Thyroid gland (tissue), 4 donors: ENCODE measurements at regions not wholly inside any gene's neighbourhood (a gene's known extent, or its start where the extent isn't known, plus 50 kb on each side); places are given as distances from the start of the nearest gene placed in this dataset.

Source experiments
- DNase-seq, 2 donors: peaks; one replicate each; pipeline ENCODE4 v3.0.0-alpha.2; 2019
- H3K27ac ChIP-seq, 3 donors: fragments of 200-600 bp; sonication (generic); 1 replicate in 2 of 3; 2 replicates in 1 of 3; pipeline ENCODE4 v1.5.1; 2016 to 2019; ENCODE audit warnings: mild to moderate bottlenecking in 1 of 3, moderate library complexity in 1 of 3
- H3K27me3 ChIP-seq: fragments of 200-600 bp; sonication (generic); one replicate; pipeline ENCODE4 v1.5.1; 2019
- H3K36me3 ChIP-seq, 2 donors: fragments of 200-600 bp; sonication (generic); one replicate each; pipeline ENCODE4 v1.5.1; 2016 to 2019
- H3K4me1 ChIP-seq, 2 donors: fragments of 200-600 bp; sonication (generic); one replicate each; pipeline ENCODE4 v1.5.1; 2017 to 2019
- H3K4me3 ChIP-seq, 3 donors: fragments of 200-600 bp; sonication (generic); replicated peaks in 1 of 3; 1 replicate in 2 of 3; 2 replicates in 1 of 3; pipeline ENCODE4 v1.5.1; 2016; ENCODE audit warnings: mild to moderate bottlenecking in 1 of 3
- H3K9me3 ChIP-seq: fragments of 200-600 bp; sonication (generic); one replicate; pipeline ENCODE4 v1.5.1; 2017
- CTCF ChIP-seq, 6 experiments: fragments of 200-600 bp in 3 of 6; fragments of 450-650 bp in 3 of 6; sonication (generic) in 3 of 6; IDR thresholded peaks; one replicate each; pipeline ENCODE4 v1.5.1; 2016 to 2019; ENCODE audit warnings: antibody characterized with exemption in 6 of 6, mild to moderate bottlenecking in 2 of 6, inconsistent platforms in 1 of 6, moderate library complexity in 1 of 6
- POLR2A ChIP-seq, 2 donors: fragments of 450-650 bp; IDR thresholded peaks; one replicate each; pipeline ENCODE4 v1.6.1; 2017; ENCODE audit warnings: antibody characterized with exemption in 2 of 2, mild to moderate bottlenecking in 2 of 2, moderate library complexity in 1 of 2
- WGBS, 2 donors: methylation state at CpG; one replicate each; pipeline ENCODE4 v1.1.5; 2017; 5-methylcytosine and 5-hydroxymethylcytosine counted together
- intact Hi-C: fragments of 100-400 bp; cut with DNase I; formaldehyde crosslinking; loops from one replicate; pipeline ENCODE4 v1.15.1; 2023

GRCh38 chr2:150585221-150585971, 97.9 kb upstream of the RND3 start:
- TF ChIP-seq POLR2A (IDR thresholded peaks at IDR 0.05) (no peak), CTCF (IDR thresholded peaks at IDR 0.05) (no peak)
- Histone ChIP-seq H3K4me1 (peaks cover 0 to 6% of the 10 kb centered on the region in 2 donors), H3K9me3 (no peaks in the 10 kb centered on the region), H3K36me3 (no peaks in the 10 kb centered on the region), H3K27me3 (no peaks in the 10 kb centered on the region), H3K27ac (no peak overlapping the region), H3K4me3 (no peak overlapping the region)
- WGBS, 2 donors = 92 to 97% methylated on average over 4 of the region's 4 CpGs
- DNase-seq = no peak
- intact Hi-C loops = no loop called here

GRCh38 chr2:150584081-150584480, 96.6 kb upstream of the RND3 start:
- H3K27me3 ChIP-seq = no peaks in the 10 kb centered on the region
- H3K36me3 ChIP-seq = no peaks in the 10 kb centered on the region
- no peak overlapping the region for H3K4me3 ChIP-seq
- H3K27ac ChIP-seq = no peak overlapping the region
- peaks cover 0 to 6% of the 10 kb centered on the region in 2 donors for H3K4me1 ChIP-seq
- TF ChIP-seq POLR2A (IDR thresholded peaks at IDR 0.05) (no peak), CTCF (IDR thresholded peaks at IDR 0.05) (no peak)
- H3K9me3 ChIP-seq = no peaks in the 10 kb centered on the region
- DNase-seq = no peak
- 93 to 99% methylated on average over 4 of the region's 4 CpGs for WGBS, 2 donors
- intact Hi-C loops = no loop called here

- Histone ChIP-seq H3K4me3 (no peak overlapping the region), H3K27me3 (no peaks in the 10 kb centered on the region), H3K9me3 (no peaks in the 10 kb centered on the region), H3K27ac (no peak overlapping the region), H3K36me3 (no peaks in the 10 kb centered on the region), H3K4me1 (no peaks in the 10 kb centered on the region)
- TF ChIP-seq POLR2A (IDR thresholded peaks at IDR 0.05) = no peak
- TF ChIP-seq CTCF (IDR thresholded peaks at IDR 0.05) = no peak
- 46% methylated on average over 5 of the region's 5 CpGs for WGBS, 2 donors
- no peak for DNase-seq
- intact Hi-C loops = no loop called here
Observed at GRCh38 chr2:150581717-150582472, 94.4 kb upstream of the RND3 start.

GRCh38 chr2:150578481-150578880, 91.0 kb upstream of the RND3 start:
- H3K4me3 ChIP-seq = no peak overlapping the region
- intact Hi-C loops = no loop called here
- TF ChIP-seq POLR2A (IDR thresholded peaks at IDR 0.05) = no peak
- TF ChIP-seq CTCF (IDR thresholded peaks at IDR 0.05) = no peak
- no peaks in the 10 kb centered on the region for H3K4me1 ChIP-seq
- DNase-seq = no peak
- H3K36me3 ChIP-seq = no peaks in the 10 kb centered on the region
- H3K27ac ChIP-seq = no peak overlapping the region
- no peaks in the 10 kb centered on the region for H3K9me3 ChIP-seq
- WGBS, 2 donors = 75 to 93% methylated on average over 2 of the region's 2 CpGs
- no peaks in the 10 kb centered on the region for H3K27me3 ChIP-seq

GRCh38 chr2:150575861-150576260, 88.4 kb upstream of the RND3 start:
- H3K9me3 ChIP-seq = no peaks in the 10 kb centered on the region
- DNase-seq = no peak
- 95 to 100% methylated on average over 1 of the region's 1 CpG for WGBS, 2 donors
- no peak overlapping the region for H3K27ac ChIP-seq
- H3K4me3 ChIP-seq = no peak overlapping the region
- H3K27me3 ChIP-seq = no peaks in the 10 kb centered on the region
- H3K36me3 ChIP-seq = no peaks in the 10 kb centered on the region
- intact Hi-C loops = no loop called here
- TF ChIP-seq POLR2A (IDR thresholded peaks at IDR 0.05) (no peak), CTCF (IDR thresholded peaks at IDR 0.05) (no peak)
- no peaks in the 10 kb centered on the region for H3K4me1 ChIP-seq
